A549 (cell line): ENCODE measurements at regions not wholly inside any gene's neighbourhood (a gene's known extent, or its start where the extent isn't known, plus 50 kb on each side); places are given as distances from the start of the nearest gene placed in this dataset.

Experiments used
- ATAC-seq, 2 experiments: fragments of 200-7000 bp in 1 of 2; fragments of >200 bp in 1 of 2; cut with Nextera tagmentation in 1 of 2; cut with Tn5 transposase in 1 of 2; 3 replicates each; pipeline versions ENCODE4 v1.8.0 to v1.9.1; 2018 to 2020; ENCODE audit warnings: mild to moderate bottlenecking in 1 of 2, moderate library complexity in 1 of 2
- CTCF ChIA-PET: fragments of 300-600 bp; sonication (Branson Sonifier 250); formaldehyde crosslinking; extraction: SDS; loops from one replicate; lab custom pipeline; 2021; ENCODE audit warnings: antibody characterized with exemption, inconsistent platforms; lab: Yijun Ruan, JAX
- POLR2A ChIA-PET: fragments of 350-600 bp; formaldehyde crosslinking; extraction: SDS; loops from one replicate; lab custom pipeline; 2021; ENCODE audit warnings: antibody characterized with exemption, inconsistent platforms; lab: Yijun Ruan, JAX
- DNase-seq, 2 experiments: peaks; one replicate each; pipeline versions ENCODE4 v3.0.0 to v3.0.0-alpha.2; 2011 to 2016; ENCODE audit warnings: low read depth in 1 of 2, low spot score in 1 of 2
- FAIRE-seq: peaks from 2 replicates; lab custom pipeline; 2011; peaks lifted over from hg19 to GRCh38; lab: Jason Lieb, UNC
- H3K27ac ChIP-seq, 2 experiments: fragments of >200 bp; sonication (Bioruptor Twin); formaldehyde crosslinking; 3 replicates each; pipeline ENCODE4 v1.5.1; 2016 to 2017
- H3K4me1 ChIP-seq: fragments of >200 bp; sonication (Bioruptor Twin); formaldehyde crosslinking; 3 replicates; pipeline ENCODE4 v1.6.1; 2016
- H3K4me2 ChIP-seq: fragments of >200 bp; sonication (Bioruptor Twin); formaldehyde crosslinking; 3 replicates; pipeline ENCODE4 v1.6.1; 2016
- H3K4me3 ChIP-seq: fragments of >200 bp; sonication (Bioruptor Twin); formaldehyde crosslinking; 3 replicates; pipeline ENCODE4 v1.5.1; 2016
- H3K9me3 ChIP-seq: fragments of >200 bp; sonication (Bioruptor Twin); formaldehyde crosslinking; 3 replicates; pipeline ENCODE4 v1.6.1; 2016
- BCL3 ChIP-seq: fragments of >200 bp; sonication (Bioruptor Twin); formaldehyde crosslinking; IDR thresholded peaks from 3 replicates; pipeline ENCODE4 v1.6.1; 2016
- BHLHE40 ChIP-seq: IDR thresholded peaks from 2 replicates; pipeline ENCODE4 v1.6.1; 2012; ENCODE audit warnings: low read depth, low read length, inconsistent platforms
- CBX2 ChIP-seq: fragments of 200-600 bp; sonication (generic); IDR thresholded peaks from 2 replicates; pipeline ENCODE4 v1.6.1; 2016; ENCODE audit warnings: low read depth, mild to moderate bottlenecking, borderline replicate concordance
- CEBPB ChIP-seq, 2 experiments: fragments of >200 bp in 1 of 2; sonication (Bioruptor Twin) in 1 of 2; formaldehyde crosslinking in 1 of 2; IDR thresholded peaks; 2 replicates each; pipeline ENCODE4 v1.6.1; 2012 to 2016
- CHD2 ChIP-seq: fragments of 150-350 bp; IDR thresholded peaks from 2 replicates; pipeline ENCODE4 v1.6.1; 2014; ENCODE audit warnings: low read length; ENCODE audit not compliant: partially characterized antibody
- CTCF ChIP-seq: fragments of >200 bp; sonication (Bioruptor Twin); formaldehyde crosslinking; IDR thresholded peaks from 3 replicates; pipeline ENCODE4 v1.5.1; 2016
- HEYL ChIP-seq: fragments of 250-450 bp; sonication (Bioruptor Pico); IDR thresholded peaks from 2 replicates; pipeline ENCODE4 v1.8.0; 2021; ENCODE audit warnings: mild to moderate bottlenecking, moderate library complexity
- HOXB13 ChIP-seq: fragments of 250-450 bp; sonication (Bioruptor Pico); IDR thresholded peaks from 2 replicates; pipeline ENCODE4 v1.5.0; 2020; ENCODE audit warnings: low read depth, mild to moderate bottlenecking, moderate library complexity
- KDM5A ChIP-seq: fragments of 200-600 bp; sonication (generic); IDR thresholded peaks from 2 replicates; pipeline ENCODE4 v1.6.1; 2016; ENCODE audit warnings: antibody characterized with exemption, mild to moderate bottlenecking
- MAFK ChIP-seq: fragments of 450-650 bp; IDR thresholded peaks from 2 replicates; pipeline ENCODE4 v1.6.1; 2014; ENCODE audit not compliant: partially characterized antibody
- NPAS2 ChIP-seq: fragments of 250-450 bp; sonication (Bioruptor Pico); IDR thresholded peaks from 2 replicates; pipeline ENCODE4 v1.8.0; 2022; ENCODE audit warnings: mild to moderate bottlenecking, moderate library complexity, borderline replicate concordance
- RAD21 ChIP-seq, 2 experiments: fragments of >200 bp in 1 of 2; sonication (Bioruptor Twin) in 1 of 2; formaldehyde crosslinking in 1 of 2; IDR thresholded peaks in 1 of 2; conservative IDR thresholded peaks in 1 of 2; 2 replicates in 1 of 2; 3 replicates in 1 of 2; pipeline ENCODE4 v1.6.1; 2012 to 2018; ENCODE audit warnings: inconsistent platforms in 1 of 2
- RARB ChIP-seq: fragments of 250-450 bp; sonication (Bioruptor Pico); IDR thresholded peaks from 2 replicates; pipeline ENCODE4 v1.8.0; 2021; ENCODE audit warnings: mild to moderate bottlenecking, moderate library complexity
- RNF2 ChIP-seq: fragments of 200-600 bp; sonication (generic); IDR thresholded peaks from 2 replicates; pipeline ENCODE4 v1.6.1; 2016; ENCODE audit warnings: low read depth, mild to moderate bottlenecking, antibody characterized with exemption, moderate library complexity, borderline replicate concordance
- TP53 ChIP-seq: fragments of 250-450 bp; sonication (Bioruptor Pico); IDR thresholded peaks from 2 replicates; pipeline ENCODE4 v1.5.0; 2021; ENCODE audit warnings: mild to moderate bottlenecking, moderate library complexity
- ZFP36 ChIP-seq: fragments of 450-650 bp; IDR thresholded peaks from 2 replicates; pipeline ENCODE4 v1.6.1; 2014; ENCODE audit warnings: borderline replicate concordance; ENCODE audit not compliant: partially characterized antibody
- ZNF302 ChIP-seq: fragments of 250-450 bp; sonication (Bioruptor Pico); IDR thresholded peaks from 2 replicates; pipeline ENCODE4 v1.9.0; 2021; ENCODE audit warnings: inconsistent platforms, mild to moderate bottlenecking, moderate library complexity
- WGBS: methylation state at CpG from one replicate; pipeline ENCODE4 v1.1.6; 2017; ENCODE audit errors: missing lambda C conversion rate; 5-methylcytosine and 5-hydroxymethylcytosine counted together
- TF ChIP-seq, protein P1 (sequence below): fragments of 200-600 bp; sonication (generic); IDR thresholded peaks from 2 replicates; pipeline ENCODE4 v1.6.1; 2016; ENCODE audit warnings: antibody characterized with exemption, mild to moderate bottlenecking, moderate library complexity

DNA sequence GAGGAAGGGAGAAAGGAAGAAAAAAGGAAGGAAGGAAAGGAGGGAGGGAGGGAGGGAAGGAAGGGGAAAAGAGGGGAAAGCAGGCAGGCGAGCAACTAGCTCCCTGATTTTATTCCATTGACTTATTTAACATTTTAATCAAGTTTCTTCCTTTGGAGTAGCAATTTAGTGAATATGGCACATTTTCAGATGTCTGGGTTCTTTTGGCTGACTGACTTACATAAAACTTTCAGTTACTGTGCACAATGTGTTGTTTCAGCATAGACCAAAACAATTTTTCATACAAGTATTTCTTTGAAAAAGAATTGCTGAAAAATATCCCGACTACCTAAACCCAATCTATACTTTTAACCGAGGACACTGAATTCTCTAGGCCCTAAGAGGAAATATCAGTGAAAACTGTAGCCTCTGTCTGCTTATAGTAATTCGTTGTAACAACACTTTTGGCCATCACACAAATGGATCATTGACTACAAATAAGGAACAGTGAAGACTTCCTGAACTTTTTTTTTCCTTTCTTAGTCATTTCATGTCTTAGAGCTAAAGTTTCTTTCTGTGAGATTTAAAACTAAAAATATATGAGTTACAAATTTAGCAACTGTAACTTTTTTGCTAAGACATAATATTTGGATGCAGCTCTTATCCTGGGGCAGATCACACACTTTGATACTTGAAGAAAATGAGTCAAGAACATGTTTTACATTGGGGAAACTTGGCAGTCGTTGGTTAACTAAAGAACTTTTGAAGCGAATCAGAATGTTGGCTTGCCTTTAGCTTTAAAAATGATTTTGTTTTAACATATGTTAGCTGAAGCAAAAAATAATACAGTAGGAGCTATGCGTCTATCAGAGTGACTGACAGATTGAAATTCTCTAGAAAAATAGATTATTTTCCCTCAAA, 79.6 kb downstream of the SOX2 start:
- POLR2A ChIA-PET: no interaction called here
- FAIRE-seq: no peak

GRCh38 chr3:181793006-181793405, 81.3 kb downstream of the SOX2 start:
- no peak overlapping the region for H3K27ac ChIP-seq
- WGBS: 92% methylated on average over 7 of the region's 7 CpGs
- no peak overlapping the region for H3K4me2 ChIP-seq
- POLR2A ChIA-PET: no interaction called here
- H3K4me3 ChIP-seq: no peak overlapping the region
- H3K4me1 ChIP-seq: no peaks in the 10 kb centered on the region
- CTCF ChIA-PET: no interaction called here
- ATAC-seq: no peak
- no peak for DNase-seq
- H3K9me3 ChIP-seq: no peaks in the 10 kb centered on the region
- FAIRE-seq: no peak
- TF ChIP-seq CEBPB (IDR thresholded peaks at IDR 0.05) (peak; percentile 46 to 67; a peak in 3 of 4 replicates), RAD21 (conservative IDR thresholded peaks at IDR 0.05 in 1 of 2, IDR thresholded peaks at IDR 0.05 in 1 of 2) (no peak)
- TF ChIP-seq, all 56 proteins: peak for 1

More for the DNA sequence above, 79.6 kb downstream of the SOX2 start:
- TF ChIP-seq BCL3 (no peak), RAD21 (conservative IDR thresholded peaks at IDR 0.05 in 1 of 2, IDR thresholded peaks at IDR 0.05 in 1 of 2) (no peak), HOXB13 (CRISPR knock-in tag) (no peak), MAFK (no peak), RARB (CRISPR knock-in tag) (no peak), HEYL (CRISPR knock-in tag) (no peak), RNF2 (no peak), NPAS2 (CRISPR knock-in tag) (no peak), TP53 (CRISPR knock-in tag) (no peak), KDM5A (no peak), CBX2 (no peak)
- TF ChIP-seq, protein P1, sequence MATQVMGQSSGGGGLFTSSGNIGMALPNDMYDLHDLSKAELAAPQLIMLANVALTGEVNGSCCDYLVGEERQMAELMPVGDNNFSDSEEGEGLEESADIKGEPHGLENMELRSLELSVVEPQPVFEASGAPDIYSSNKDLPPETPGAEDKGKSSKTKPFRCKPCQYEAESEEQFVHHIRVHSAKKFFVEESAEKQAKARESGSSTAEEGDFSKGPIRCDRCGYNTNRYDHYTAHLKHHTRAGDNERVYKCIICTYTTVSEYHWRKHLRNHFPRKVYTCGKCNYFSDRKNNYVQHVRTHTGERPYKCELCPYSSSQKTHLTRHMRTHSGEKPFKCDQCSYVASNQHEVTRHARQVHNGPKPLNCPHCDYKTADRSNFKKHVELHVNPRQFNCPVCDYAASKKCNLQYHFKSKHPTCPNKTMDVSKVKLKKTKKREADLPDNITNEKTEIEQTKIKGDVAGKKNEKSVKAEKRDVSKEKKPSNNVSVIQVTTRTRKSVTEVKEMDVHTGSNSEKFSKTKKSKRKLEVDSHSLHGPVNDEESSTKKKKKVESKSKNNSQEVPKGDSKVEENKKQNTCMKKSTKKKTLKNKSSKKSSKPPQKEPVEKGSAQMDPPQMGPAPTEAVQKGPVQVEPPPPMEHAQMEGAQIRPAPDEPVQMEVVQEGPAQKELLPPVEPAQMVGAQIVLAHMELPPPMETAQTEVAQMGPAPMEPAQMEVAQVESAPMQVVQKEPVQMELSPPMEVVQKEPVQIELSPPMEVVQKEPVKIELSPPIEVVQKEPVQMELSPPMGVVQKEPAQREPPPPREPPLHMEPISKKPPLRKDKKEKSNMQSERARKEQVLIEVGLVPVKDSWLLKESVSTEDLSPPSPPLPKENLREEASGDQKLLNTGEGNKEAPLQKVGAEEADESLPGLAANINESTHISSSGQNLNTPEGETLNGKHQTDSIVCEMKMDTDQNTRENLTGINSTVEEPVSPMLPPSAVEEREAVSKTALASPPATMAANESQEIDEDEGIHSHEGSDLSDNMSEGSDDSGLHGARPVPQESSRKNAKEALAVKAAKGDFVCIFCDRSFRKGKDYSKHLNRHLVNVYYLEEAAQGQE: no peak
- Histone ChIP-seq H3K27ac (no peak overlapping the region), H3K4me1 (no peaks in the 10 kb centered on the region), H3K9me3 (no peaks in the 10 kb centered on the region), H3K4me2 (no peak overlapping the region), H3K4me3 (no peak overlapping the region)
- ATAC-seq: no peak
- DNase-seq: no peak
- WGBS: 76% methylated on average over 7 of the region's 7 CpGs
- CTCF ChIA-PET: interaction anchor here (0.6 kb wide), 1 partner anchor 479 kb away, joined by 5 read pairs; no protein-coding TSS in a partner anchor

DNA sequence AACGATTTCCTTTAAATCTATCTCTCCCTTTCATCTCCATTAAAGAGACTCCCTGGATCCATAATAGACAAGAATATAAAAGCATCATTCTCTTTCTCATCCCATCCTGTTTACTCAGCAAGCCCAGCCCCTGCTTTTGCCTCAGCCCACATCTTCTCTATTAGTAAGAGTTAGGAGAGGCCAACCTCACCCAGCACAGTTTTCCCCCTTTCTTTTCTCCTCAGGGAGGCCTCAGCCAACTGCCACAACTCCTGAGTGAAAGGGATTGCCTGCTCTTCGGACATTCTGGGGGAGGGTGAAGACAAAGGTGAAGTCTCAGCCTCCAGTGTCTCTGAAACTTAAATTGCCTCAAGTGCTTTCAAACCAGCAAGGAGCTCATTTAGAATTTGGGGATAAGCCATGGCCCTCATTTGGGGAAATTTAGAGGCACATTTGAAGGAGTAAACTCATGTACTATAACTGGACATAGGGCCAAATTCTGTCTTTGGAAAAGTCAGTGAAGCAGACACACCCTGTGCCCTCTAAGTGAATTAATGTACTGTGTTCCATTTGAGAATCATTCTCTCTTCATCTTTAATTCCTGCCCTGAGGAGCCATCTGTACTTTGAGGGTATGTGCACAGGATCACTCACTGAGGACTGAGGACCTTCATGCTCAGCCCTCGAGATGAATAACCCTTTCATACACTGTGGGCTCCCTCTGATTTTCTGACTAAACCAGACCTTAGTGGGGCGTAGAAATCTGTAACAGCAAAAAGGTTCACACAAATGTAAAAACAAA, 82.5 kb downstream of the SOX2 start:
- Histone ChIP-seq H3K4me2 (no peak overlapping the region), H3K27ac (no peak overlapping the region), H3K9me3 (no peaks in the 10 kb centered on the region), H3K4me1 (no peaks in the 10 kb centered on the region), H3K4me3 (no peak overlapping the region)
- ChIA-PET POLR2A (no interaction called here), CTCF (no interaction called here)
- WGBS: 78% methylated on average over 4 of the region's 4 CpGs
- DNase-seq (no peak), FAIRE-seq (no peak), ATAC-seq (no peak)
- no peak for TF ChIP-seq HEYL (CRISPR knock-in tag)
- no peak for TF ChIP-seq ZNF302 (CRISPR knock-in tag)
- TF ChIP-seq TP53 (CRISPR knock-in tag): no peak
- no peak for TF ChIP-seq CTCF
- TF ChIP-seq, protein P1: no peak
- TF ChIP-seq ZFP36: no peak
- TF ChIP-seq BHLHE40: no peak
- TF ChIP-seq CHD2: no peak
- no peak for TF ChIP-seq KDM5A
